HG03095 (cell line): ENCODE measurements at regions not wholly inside any gene's neighbourhood (a gene's known extent, or its start where the extent isn't known, plus 50 kb on each side); places are given as distances from the start of the nearest gene placed in this dataset.

Experiments used
- ATAC-seq: cut with Tn5 transposase; IDR thresholded peaks from one replicate; pipeline ENCODE4 v1.9.1; 2021; ENCODE audit warnings: moderate library complexity; ENCODE audit not compliant: unreplicated experiment

DNA sequence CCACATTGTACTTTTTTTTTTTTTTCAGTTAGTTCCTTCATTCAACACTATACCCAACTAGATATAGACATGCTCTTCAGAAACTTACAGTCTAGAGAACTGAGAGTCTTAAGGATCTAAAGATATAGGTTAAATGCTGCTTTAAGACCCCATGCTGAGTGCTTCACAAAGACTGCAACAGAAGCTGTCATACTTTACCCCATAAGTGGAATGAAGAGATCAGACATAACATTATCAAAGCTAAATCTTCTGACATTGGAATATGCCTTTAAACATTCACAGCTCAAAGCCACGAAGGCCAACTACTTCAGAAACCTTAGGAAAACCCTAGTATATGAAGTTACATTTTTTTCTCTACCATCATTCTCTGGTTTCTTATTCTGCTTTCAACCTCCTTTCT lies 666.4 kb downstream of the KCNT2 start:
- no peak for ATAC-seq

DNA sequence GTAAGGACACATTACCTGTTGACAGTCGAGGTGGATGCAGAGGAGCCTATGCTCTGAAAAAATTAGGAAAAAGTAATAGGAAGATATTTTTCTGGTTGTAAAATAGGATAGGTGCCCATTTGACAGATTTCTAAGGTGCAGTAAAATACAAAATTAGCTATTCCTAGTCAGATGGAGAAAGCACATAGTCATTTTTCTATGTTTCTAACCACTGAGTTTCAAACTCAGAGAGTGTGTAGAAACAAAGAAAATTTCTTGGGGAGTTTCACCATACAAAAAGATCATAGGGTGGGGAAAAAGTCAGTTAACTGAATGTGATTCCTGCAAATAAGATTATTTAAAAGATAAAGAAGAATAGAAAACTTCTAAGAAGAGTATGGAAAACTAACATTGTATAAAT lies 666.9 kb downstream of the KCNT2 start:
- ATAC-seq, result no peak

DNA sequence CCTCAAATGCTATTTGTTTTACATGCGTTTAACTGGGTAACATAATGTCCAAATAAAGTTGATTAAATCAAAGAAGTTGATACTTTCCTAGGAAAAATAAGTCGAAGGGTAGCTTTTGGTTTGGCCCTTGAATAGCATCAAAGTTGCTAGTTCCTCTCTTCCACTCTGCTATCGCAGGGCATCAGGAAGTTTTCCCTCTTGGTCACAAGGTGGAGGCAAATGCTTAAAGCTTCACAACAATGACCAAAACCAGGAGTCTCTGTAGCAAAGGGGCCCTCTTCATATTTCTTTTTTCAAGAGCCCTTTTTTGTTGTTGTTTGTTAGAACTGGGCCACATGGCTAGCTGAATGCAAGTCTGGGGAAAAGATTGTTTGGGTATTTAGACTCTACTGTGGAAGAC lies 668.4 kb downstream of the KCNT2 start:
- no peak for ATAC-seq

DNA sequence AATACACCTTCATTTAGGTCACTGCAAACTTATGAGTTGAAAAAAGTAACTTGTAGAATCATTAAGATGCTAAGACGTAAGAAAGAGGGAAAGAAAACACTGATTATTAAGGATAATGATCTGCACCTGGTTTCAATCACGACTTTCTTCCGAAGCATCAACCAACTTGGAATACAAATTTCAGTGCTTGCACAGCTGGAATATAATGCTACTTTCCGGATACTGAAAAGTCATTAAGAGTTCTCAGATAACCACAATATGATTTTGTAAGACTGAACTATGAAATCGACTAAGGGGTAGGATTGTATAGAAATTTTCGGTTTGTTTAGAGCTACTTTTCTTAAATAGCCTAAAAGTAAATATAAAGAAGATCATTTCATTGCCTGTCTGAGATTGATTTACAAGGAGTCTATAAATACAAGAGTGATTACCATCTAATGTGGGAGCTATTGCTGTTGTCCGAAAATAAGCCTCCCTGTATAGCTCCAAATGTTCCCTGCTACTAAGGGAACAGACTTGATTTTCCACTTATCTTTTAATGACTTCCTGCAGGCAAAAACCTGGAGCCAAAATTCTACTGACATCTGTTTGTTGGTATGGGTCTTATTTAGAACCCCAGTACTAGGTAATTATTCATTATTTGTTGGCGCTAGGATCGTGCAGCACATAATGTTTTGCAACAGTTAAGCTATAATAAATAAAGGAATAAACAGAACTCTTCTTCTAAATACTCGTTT lies 673.3 kb downstream of the KCNT2 start:
- no peak for ATAC-seq

DNA sequence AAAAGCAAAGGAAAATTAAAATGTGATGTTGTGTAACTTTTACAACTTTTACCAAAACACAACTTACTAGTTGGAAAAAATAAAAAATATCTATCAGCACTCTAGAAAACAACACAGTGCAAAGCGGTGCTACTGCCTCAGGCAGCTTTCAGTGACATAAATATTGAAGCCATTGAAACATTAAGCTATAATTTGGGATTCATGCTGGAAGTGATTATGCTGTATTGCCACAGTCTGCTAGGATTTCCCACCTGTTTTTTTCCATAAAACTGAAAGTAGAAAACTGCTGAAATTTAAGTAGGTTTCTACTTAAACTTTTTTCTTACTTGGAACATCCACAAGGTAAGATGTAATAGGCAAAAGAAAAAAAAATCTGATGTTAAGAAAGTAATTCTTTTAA lies 674.4 kb downstream of the KCNT2 start:
- ATAC-seq, result no peak

DNA sequence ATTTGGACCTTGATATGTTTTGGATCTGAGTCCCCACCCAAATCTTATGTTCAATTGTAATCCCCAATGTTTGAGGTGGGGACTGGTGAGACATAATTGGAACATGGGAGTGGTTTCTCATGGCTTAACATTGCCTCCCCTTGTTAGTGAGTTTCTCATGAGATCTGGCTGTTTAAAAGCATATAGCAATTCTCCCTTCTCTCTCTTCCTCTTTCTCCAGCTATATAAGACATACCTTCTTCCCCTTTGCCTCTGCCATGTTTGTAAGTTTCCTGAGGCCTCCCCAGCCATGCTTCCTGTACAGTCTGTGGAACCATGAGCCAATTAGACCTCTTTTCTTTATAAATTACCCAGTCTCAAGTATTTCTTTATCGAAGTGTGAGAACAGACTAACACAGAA lies 692.4 kb downstream of the KCNT2 start:
- no peak for ATAC-seq

DNA sequence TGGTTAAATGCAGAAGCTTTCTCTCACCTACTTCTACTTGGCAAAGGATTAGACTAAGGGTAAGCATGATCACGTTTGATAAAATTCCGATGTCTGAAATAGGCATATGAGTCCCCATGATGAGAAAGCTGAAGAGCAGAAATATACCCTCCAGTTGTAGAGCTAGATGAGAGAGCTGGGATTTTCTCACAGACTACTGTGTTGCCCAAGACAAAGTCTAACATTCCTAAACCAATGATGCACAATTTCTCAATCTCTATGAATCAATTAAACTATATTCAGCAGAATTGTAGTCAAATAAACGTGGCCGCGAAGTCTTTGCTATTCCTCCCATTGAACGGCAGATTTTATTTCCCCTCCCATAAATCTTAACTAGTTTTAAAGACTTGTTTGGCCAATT lies 699.2 kb downstream of the KCNT2 start:
- ATAC-seq, result no peak

DNA sequence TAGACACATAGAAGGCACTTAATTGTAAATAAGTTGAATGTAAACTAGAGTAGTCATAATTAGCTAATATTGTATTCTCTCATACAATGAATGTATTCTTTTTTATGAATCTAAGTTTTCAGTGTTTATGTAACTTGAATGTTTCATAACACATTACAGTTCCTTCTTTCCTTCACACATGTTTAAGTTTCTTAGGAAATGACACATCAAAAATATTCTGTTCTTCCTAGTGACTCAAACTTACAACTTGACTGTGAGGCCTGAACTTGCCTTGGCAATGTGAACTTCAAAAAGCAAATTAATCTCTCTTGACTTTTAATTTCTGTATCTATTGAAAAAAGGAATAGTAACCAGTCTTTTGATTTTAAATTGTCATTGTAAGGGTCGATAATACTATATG lies 700.1 kb downstream of the KCNT2 start:
- ATAC-seq, result no peak

DNA sequence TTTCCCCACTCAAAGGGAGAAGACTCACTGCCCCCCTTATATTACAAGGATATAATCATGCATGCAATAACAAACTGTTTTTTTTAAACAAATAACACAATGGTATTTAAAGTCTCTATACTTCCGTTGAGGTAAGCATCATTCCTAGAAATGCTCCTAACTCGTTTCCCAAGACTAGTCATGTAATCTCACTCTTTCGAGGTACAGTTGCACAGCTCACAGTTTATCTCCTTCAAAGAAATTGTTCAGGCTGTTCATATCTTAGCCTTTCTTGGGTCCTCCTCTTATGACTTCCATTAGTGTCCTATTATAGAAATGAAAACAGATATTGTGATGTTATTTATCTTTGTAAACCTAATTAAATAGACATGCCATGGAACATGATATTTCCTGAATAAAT lies 705.0 kb downstream of the KCNT2 start:
- ATAC-seq, result no peak

DNA sequence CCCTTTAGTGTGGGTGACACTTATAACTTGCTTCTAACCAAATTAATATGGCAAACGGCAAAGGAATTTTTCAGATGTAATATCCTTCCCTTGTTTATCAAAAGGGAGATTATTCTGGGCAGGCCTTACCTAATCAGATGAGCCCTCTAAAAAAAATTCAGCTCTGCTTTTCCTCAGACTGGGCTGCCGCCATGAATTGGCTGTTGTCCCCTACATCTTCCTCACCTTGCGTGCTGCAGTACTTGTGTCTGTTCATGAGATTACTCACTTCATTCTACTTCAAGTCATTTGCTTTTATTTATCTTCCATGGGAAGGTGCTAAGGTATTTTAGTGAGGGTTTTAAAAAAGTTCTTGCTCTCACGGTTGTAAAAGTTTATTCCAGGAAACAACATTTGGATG lies 705.5 kb downstream of the KCNT2 start:
- no peak for ATAC-seq

DNA sequence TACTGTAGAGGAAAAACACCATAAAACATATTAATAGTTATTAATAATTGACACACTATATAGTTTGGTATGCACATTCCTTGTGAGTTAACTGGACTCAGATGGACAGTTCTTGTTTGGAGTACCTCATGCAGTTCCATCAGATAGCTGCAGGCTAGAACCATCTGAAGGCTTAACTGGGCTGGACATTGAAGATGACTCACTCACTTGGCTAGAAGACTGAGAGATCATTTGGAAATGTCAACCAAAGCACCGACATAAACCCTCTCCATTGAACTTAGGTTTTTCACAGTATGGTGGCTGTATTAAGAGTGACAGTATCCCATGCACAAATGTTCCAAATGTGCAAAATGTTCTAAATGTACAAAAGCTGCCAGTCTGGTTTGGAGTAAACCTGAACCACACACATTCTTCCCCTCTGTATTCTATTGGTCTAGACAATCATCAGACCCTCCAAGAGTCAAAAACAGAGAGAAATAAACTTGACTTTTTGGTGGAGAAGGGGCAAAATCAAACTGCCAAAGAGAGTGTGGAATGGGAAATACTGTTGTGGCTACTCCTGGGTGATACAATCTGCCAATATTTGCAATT lies 708.4 kb downstream of the KCNT2 start:
- no peak for ATAC-seq

DNA sequence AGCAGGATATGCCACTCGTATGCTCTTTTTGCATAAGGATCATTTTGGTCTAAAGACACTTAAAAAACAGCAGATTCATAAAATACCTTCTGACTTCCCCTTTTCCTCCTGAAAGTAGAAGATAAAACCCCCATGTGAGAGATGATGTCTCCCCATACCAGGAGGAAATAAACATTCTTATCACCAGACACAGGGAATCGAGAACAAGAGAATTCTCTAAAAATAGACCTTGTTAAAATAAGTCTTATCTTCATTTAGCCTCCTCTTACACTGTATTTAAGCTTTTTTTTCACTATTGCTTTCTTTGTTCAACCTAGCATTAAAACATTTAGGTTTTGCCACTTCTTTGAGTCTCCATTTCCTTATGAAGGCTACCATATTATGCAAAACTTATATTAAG lies 709.3 kb downstream of the KCNT2 start:
- ATAC-seq, result no peak

DNA sequence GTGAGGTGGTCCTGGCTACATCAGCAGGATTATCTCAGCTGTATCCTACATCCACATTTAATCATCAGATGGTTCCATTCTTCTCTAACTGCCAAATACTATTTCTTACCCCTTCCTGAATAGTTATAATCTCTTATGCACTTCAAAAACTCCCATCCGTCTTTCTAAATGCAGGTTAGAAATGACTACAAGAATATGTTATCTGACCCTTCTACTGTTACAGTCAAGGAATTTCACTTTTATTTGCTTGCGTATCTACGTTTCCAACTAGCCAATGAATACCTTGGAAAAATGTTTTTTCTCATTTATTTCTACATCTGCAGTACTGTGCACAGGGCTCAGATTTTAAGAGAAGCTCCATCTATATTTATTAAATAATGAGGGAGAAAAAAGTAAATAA lies 709.9 kb downstream of the KCNT2 start:
- no peak for ATAC-seq

DNA sequence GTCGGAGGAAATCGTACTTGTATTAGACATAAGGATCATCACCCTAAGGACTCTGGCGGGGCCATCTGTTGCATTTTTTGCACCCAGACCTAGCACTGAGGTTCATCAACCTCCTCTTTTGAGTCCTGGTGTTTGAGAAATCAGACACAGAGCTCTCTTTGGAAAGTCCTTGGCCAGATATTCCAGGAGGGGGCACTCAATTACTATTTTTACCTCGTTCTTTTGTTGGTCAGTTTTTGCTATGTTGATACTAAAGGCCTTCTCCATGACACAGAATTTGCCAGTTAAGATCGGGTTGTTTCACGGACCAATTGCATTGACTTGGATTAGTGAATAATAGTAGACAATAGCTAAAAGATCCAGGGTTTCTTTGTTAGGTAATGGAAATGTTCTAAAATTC lies 711.2 kb downstream of the KCNT2 start:
- no peak for ATAC-seq

DNA sequence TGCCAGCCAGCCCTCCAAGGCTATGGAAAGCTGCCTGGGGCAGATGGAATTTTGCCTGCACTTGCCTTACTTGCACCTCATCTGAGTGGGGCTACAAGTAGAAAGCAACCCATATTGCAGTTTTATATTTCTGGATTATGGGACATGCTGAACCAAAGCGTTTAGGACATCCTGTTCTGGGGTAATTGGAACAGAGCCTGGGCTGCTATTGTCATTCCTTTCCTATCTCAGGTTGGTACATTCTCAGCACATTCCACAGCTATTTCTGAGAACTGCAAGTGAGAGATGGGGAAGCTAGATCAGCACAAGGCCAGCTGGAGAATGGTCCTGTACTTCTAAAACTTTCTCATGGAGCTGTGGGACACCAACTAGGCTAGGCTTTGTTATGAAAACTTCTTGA lies 713.8 kb downstream of the KCNT2 start:
- no peak for ATAC-seq

DNA sequence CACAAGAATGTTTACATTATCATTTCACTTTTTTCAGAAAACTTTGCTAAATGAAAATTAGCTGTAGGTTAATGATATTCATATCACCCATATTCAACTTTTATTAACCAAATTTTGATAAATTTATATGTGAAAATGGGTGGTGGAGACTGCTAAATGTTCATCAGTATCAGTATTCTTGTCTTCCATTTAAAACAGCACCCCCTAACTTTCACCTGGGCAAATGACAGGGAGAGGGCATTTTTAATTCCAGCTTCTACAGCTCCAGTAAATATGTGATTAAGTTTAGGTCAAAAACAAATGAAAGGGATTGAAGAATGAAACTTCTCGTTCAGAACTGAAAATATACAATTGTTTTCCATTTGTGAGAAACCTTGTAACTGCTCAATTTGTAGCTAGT lies 722.2 kb downstream of the KCNT2 start:
- ATAC-seq, result no peak

DNA sequence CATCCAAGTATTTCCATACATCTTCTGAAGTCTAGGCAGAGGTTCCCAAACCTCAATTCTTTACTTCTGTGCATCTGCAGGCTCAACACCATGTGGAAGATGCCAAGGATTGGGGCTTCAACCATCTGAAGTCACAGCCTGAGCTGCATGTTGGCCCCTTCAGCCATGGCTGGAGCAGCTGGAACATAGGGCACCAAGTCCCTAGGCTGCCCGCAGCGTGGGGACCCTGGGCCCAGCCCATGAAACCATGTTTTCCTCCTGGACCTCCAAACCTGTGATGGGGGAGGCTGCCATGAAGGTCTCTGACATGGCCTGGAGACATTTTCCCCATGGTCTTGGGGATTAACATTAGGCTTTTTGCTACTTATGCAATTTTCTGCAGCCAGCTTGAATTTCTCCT lies 729.8 kb downstream of the KCNT2 start:
- ATAC-seq, result no peak

DNA sequence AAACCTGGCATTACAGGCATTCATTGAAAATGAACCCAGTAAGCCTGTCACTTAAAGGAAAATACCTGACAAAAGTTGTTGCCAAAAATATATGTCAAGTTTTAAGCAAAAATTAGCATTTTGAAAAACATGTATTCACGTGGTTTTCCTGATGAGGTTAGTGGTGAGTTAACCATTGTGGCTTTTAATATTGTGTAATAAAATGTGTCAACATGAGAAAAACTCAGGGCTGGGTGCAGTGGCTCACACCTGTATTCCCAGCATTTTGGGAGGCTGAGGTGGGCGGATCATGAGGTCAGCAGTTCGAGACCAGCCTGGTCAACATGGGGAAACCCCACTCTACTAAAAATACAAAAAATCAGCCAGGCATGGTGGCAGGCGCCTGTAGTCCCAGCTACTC lies 731.4 kb downstream of the KCNT2 start:
- ATAC-seq, result no peak

DNA sequence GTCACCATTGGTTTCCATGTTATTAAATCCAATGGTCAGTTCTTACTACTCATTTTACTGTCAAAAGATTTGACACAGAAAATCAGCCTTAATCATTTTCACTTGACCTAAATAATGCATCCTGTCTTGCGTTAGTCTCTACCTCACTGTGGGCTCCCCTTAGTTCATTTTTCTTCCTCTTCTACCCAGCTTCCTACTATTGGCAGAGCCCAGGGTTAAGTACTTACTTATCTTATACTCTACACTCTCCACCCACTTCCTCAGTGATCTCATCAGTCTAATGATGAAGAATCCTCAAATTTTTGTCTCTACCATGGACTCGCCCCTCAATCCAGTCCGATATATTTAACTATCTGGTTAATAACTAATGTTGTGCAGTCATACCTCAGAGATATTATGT lies 735.9 kb downstream of the KCNT2 start:
- ATAC-seq, result no peak

DNA sequence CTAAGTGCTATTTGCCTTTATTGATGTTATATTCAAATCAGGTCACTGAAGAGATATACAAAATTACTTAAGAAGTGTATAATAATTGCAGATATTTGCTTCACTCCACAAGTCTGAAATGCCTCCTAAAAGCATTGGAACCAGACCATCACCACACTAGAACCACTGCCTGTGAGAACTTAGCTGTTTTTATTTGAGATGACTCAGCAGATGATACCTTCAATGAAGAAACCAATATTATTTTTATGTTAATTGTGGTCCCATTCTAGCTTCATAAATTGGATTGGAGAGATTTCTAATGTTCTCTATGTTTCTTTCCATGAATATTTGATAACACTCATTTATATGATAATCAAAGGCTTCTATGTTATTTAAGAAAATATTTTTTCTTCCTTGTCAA lies 740.6 kb downstream of the KCNT2 start:
- ATAC-seq, result no peak

DNA sequence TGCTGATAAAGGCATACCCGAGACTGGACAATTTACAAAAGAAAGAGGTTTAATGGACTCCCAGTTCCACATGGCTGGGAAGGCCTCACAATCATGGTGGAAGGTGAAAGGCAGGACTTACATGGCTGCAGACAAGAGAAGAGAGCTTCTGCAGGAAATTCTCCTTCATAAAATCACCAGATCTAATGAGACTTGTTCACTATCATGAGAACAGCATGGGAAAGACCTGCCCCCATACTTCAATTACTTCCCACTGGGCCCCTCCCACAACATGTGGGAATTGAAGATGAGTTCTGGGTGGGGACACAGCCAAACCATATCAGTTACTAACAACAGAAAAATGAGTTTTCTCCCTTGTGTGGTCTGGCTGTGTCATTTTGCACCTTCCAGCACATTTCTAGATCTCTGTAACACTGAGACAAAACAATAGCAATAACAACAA lies 741.4 kb downstream of the KCNT2 start:
- ATAC-seq, result no peak

DNA sequence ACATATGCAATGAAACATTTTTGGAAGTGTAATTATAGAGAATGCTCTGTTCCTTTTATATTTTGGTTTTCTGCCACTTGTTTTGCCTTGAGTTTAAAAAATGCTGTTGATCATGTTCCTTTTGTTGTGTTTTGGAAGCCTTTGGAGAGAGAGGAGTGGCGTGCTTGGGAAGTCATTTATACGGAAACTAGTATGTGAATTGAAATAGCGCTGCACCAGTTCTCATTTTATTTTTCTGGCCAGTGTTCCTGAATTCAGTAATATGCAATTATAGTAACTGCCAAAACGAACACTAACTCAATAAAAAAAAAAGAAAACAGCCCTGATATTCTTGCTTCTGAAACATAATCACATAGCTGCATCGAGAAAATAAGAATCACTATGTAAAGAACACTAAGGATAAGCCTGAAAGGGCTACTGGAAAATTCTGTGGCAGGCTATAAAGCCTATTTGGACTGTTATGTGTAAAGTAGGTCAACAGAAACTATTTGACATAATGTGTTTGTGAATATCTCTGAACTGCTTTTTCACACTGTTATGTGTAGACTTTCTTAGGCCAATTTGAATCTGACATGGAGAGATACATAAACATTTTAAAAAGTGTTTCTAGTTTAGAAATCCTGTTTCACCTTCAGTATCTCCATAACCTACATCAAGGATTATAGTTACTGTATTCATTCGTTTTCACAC lies 742.0 kb downstream of the KCNT2 start:
- no peak for ATAC-seq
